ENCODE measurements at regions not wholly inside any gene's neighbourhood (a gene's known extent, or its start where the extent isn't known, plus 50 kb on each side); places are given as distances from the start of the nearest gene placed in this dataset.
"Not testable (repeated sequence)": the region's sequence is repeated elsewhere in the genome, so short reads cannot be mapped to it uniquely, and the experiment has no call there.

DNA sequence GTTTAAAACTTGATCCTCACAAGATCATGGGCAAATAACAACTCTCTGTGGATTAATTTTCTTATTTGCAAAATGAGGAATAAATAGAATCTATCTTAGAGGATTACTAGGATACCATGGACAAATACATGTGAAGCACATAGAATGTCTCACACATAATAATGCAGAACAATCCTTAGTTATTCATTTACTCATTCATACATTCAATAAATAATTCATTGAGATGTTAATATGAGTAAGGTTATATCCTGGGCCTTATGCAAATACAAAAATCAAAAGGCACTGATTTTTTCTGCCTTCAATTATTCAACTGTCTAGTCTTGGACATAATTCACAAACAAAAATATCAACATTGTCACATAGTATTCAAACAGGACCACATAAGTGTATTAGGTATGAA is 654.1 kb downstream of the MECOM start:
- no peaks in the 10 kb centered on the region for H3K27me3 ChIP-seq (ENCODE audit: control insufficient read depth, insufficient read depth, low read length)
- no peak overlapping the region for H3K4me3 ChIP-seq (ENCODE audit: low read depth, low read length)
- no peaks in the 10 kb centered on the region for H3K36me3 ChIP-seq (ENCODE audit: control insufficient read depth, insufficient read depth, low read length)
- DNase-seq (ENCODE audit: low read depth): no peak
- ChIA-PET POLR2A (no interaction called here), CTCF (no interaction called here)
- TF ChIP-seq, protein P1, sequence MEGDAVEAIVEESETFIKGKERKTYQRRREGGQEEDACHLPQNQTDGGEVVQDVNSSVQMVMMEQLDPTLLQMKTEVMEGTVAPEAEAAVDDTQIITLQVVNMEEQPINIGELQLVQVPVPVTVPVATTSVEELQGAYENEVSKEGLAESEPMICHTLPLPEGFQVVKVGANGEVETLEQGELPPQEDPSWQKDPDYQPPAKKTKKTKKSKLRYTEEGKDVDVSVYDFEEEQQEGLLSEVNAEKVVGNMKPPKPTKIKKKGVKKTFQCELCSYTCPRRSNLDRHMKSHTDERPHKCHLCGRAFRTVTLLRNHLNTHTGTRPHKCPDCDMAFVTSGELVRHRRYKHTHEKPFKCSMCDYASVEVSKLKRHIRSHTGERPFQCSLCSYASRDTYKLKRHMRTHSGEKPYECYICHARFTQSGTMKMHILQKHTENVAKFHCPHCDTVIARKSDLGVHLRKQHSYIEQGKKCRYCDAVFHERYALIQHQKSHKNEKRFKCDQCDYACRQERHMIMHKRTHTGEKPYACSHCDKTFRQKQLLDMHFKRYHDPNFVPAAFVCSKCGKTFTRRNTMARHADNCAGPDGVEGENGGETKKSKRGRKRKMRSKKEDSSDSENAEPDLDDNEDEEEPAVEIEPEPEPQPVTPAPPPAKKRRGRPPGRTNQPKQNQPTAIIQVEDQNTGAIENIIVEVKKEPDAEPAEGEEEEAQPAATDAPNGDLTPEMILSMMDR (IDR thresholded peaks at IDR 0.05; ENCODE audit: insufficient read depth, low read depth, low read length): no peak

DNA sequence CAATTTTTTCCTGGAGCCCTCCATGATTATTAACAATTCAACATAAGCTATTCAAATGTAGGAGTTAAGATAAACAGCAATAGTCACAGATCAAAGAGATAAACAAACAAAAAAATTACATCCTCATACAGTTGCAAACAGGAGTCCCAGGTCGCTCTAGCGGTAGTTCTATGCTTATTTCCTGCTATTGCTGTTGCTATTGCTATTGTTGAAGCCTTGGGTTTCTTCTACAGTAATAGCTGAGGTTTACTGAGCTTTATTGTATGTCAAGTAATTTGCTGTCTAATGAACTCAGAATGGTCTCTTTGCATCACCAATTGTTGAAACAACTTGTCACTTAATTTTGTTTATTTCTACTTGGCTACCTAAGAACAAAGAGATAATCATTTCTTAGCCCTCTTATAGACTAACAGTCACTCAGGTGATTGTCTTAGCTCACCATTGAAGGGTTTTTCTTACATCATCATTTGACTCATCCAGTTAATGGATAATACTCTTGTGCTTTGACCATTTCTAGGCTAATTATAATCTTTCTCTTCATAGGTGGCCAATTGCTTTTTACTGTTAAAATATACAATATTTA is 654.6 kb downstream of the MECOM start:
- Histone ChIP-seq H3K27me3 (ENCODE audit: control insufficient read depth, insufficient read depth, low read length) (no peaks in the 10 kb centered on the region), H3K4me3 (ENCODE audit: low read depth, low read length) (no peak overlapping the region), H3K36me3 (ENCODE audit: control insufficient read depth, insufficient read depth, low read length) (no peaks in the 10 kb centered on the region)
- DNase-seq (ENCODE audit: low read depth): no peak
- TF ChIP-seq, protein P1 (IDR thresholded peaks at IDR 0.05; ENCODE audit: insufficient read depth, low read depth, low read length): no peak
- ChIA-PET POLR2A (no interaction called here), CTCF (interaction anchor here (1.3 kb wide), 1 partner anchor 13 kb away, joined by 4 read pairs; no protein-coding TSS in a partner anchor)

DNA sequence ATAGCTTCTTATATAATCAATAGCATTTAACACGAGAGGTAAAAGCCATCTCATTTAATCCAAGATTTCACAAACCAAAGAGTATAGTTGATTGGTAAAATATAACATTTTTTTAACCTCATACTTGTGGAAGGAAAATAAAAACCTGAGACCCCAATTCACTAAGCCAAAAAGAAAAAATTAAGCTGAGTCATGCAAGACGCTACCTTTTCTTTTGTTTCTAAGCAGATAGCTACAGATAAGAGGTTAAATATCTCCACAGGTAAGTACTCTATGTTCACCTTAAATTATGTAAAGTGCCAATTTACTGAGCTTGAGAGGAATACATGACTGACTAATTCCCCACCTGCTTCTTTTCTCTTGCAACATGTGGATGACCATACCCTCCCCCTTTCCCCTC is 656.4 kb downstream of the MECOM start:
- ChIA-PET CTCF (no interaction called here), POLR2A (no interaction called here)
- TF ChIP-seq, protein P1 (IDR thresholded peaks at IDR 0.05; ENCODE audit: insufficient read depth, low read depth, low read length): no peak
- H3K4me3 ChIP-seq (ENCODE audit: low read depth, low read length): no peak overlapping the region
- no peaks in the 10 kb centered on the region for H3K27me3 ChIP-seq (ENCODE audit: control insufficient read depth, insufficient read depth, low read length)
- H3K36me3 ChIP-seq (ENCODE audit: control insufficient read depth, insufficient read depth, low read length): no peaks in the 10 kb centered on the region
- no peak for DNase-seq (ENCODE audit: low read depth)

DNA sequence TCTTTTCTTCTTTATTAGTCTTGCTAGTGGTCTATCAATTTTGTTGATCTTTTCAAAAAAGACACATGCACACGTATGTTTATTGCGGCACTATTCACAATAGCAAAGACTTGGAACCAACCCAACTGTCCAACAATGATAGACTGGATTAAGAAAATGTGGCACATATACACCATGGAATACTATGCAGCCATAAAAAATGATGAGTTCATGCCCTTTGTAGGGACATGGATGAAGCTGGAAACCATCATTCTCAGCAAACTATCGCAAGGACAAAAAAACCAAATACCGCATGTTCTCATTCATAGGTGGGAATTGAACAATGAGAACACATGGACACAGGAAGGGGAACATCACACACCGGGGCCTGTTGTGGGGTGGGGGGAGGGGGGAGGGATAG is 657.1 kb downstream of the MECOM start:
- DNase-seq (ENCODE audit: low read depth); H3K36me3 ChIP-seq (ENCODE audit: control insufficient read depth, insufficient read depth, low read length); POLR2A ChIA-PET; H3K4me3 ChIP-seq (ENCODE audit: low read depth, low read length); CTCF ChIA-PET; H3K27me3 ChIP-seq (ENCODE audit: control insufficient read depth, insufficient read depth, low read length): not testable (repeated sequence)

DNA sequence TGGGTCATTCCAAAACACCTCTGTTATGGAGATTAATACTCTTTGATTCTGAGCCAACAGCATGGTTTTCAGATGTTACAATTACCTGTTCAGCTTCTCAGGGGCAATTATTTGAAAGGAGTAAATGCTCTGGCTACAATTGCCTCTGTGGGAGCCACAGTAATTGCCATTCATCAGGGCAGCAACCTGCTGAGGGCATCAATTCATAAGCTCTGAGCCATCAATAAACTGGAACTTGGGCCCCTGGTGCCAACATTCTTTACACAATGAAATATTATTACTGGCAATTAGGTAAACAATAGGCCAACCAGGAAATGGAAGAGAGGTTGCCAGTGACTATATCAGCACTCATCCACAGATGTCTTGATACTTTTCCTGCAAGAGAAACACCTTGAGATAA is 660.8 kb downstream of the MECOM start:
- H3K36me3 ChIP-seq (ENCODE audit: control insufficient read depth, insufficient read depth, low read length): no peaks in the 10 kb centered on the region
- ChIA-PET POLR2A (no interaction called here), CTCF (interaction anchor here (1.2 kb wide), 1 partner anchor 8 kb away, joined by 3 read pairs; no protein-coding TSS in a partner anchor)
- TF ChIP-seq, protein P1 (IDR thresholded peaks at IDR 0.05; ENCODE audit: insufficient read depth, low read depth, low read length): no peak
- no peaks in the 10 kb centered on the region for H3K27me3 ChIP-seq (ENCODE audit: control insufficient read depth, insufficient read depth, low read length)
- no peak overlapping the region for H3K4me3 ChIP-seq (ENCODE audit: low read depth, low read length)
- no peak for DNase-seq (ENCODE audit: low read depth)

DNA sequence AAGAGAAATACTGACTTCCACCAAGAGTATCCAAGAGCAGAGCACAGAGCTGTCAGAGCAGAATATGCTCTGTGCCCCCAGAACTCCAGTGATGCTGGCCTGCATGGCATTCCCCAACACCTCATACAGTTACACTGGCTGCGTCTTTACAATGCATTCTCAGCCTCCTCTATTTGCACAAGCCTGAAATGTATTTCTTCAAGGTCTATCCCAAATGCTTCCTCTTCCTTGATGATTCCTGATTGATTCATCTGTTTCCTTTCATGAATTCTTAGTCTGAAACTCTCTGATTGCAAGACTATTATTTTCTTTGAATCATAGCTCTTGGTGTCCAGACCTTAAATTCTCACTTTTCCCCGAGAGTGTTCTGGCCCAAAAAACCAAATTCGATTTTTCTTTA is 664.7 kb downstream of the MECOM start:
- ChIA-PET POLR2A (no interaction called here), CTCF (no interaction called here)
- DNase-seq (ENCODE audit: low read depth): no peak
- Histone ChIP-seq H3K4me3 (ENCODE audit: low read depth, low read length) (no peak overlapping the region), H3K36me3 (ENCODE audit: control insufficient read depth, insufficient read depth, low read length) (no peaks in the 10 kb centered on the region), H3K27me3 (ENCODE audit: control insufficient read depth, insufficient read depth, low read length) (no peaks in the 10 kb centered on the region)
- TF ChIP-seq, protein P1 (IDR thresholded peaks at IDR 0.05; ENCODE audit: insufficient read depth, low read depth, low read length): no peak

Measured in BJ (cell line).